Amniotic stem cell (primary cell): ENCODE measurements at regions not wholly inside any gene's neighbourhood (a gene's known extent, or its start where the extent isn't known, plus 50 kb on each side); places are given as distances from the start of the nearest gene placed in this dataset.

Experiments
- DNase-seq: peaks from one replicate; lab custom pipeline; 2025; lab: John Stamatoyannopoulos, UW

- no peak for DNase-seq
Observed at GRCh38 chr14:101483829-101484228, 77.5 kb upstream of the DIO3 start.

GRCh38 chr14:101489092-101489760, 72.1 kb upstream of the DIO3 start:
- DNase-seq, result no peak

DNA sequence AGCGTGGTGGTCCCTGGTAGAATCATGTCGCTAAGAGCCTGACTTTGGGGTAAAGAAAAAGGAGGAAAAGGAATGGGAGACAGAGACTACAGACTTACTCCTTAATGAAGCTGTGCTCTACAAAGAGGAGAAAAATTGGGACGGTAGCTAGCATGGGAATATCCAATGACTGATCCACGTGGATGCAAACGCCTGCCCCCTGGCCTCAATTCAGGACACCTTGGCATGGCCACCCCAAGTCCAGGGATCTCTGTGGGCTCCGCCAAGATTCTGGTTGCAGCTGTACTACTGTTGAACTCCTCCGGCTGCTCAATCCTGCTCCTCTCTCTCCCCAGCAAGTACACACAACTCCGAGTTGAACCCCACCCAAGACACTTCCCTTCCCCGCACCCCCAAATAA, 70.5 kb upstream of the DIO3 start:
- DNase-seq, result no peak

GRCh38 chr14:101491841-101492240, 69.5 kb upstream of the DIO3 start:
- no peak for DNase-seq

GRCh38 chr14:101492716-101493115, 68.6 kb upstream of the DIO3 start:
- no peak for DNase-seq

DNA sequence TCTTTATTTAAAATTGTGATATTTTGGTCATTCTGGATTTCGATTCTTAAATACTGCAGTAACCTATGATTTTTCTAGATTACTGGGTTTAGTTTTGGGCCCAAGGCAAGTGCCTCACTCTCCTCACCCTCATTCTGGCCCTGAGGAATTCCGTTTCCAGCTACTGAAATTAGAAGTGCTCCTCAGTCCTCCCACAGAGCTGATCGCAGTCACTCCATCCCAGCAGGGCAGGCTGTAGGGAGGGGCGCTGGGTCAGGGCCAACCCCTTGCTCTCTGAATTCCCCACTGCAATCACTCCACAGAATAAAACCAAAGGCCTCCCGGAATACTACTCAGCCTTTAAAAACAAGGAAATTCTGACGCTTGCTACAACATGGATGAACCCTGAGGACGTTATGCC, 66.5 kb upstream of the DIO3 start:
- no peak for DNase-seq

GRCh38 chr14:101495284-101495683, 66.0 kb upstream of the DIO3 start:
- no peak for DNase-seq

GRCh38 chr14:101495827-101496775, 65.2 kb upstream of the DIO3 start:
- DNase-seq, result no peak

DNA sequence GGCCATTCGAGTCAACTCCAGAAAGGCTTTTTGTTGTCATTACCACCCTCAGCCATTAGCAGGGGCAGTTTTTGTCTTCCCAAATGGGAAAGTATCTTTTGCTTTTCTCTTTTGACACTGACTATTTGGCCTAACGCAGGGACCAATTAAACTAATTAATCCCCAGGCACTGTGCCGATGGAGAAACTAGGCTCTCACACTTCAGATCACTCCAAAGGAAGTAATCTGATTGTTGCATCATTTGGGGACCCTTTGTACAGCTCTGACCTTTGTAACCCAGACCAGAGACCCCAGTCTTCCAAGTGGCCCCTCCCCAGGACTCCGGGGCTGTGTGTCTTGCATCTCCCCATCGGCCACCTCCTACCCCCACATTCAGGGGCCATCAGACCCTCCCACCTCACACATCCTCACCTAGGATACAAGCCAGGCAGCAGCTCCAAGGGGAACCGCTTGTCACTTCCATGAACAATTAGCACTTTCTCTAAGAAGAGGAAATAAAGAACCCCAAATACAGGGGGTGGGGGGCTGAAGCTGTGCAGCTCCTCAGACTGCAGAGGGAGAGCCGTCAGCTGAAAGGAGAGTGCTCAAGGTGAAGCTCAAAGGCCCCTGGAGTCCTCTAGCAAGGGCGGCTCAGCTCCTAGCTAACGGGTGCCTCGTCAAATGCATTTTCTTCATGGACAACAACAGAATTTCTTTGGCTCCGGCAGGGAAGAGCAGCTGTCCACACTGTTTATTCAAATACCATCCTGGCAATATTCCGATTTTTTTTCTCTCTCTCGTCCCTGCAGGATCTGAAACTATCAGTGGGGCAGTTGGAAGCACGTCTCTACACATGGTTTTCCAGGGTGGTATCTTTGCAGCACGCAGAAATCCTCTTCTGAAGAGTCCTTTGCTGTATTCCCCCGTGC, 64.3 kb upstream of the DIO3 start:
- DNase-seq, result no peak

- DNase-seq, result no peak
Observed at GRCh38 chr14:101497684-101498525, 63.4 kb upstream of the DIO3 start.

- DNase-seq, result no peak
Observed at GRCh38 chr14:101498526-101498860, 62.8 kb upstream of the DIO3 start.

- DNase-seq, result no peak
Observed at GRCh38 chr14:101499080-101499479, 62.2 kb upstream of the DIO3 start.

DNA sequence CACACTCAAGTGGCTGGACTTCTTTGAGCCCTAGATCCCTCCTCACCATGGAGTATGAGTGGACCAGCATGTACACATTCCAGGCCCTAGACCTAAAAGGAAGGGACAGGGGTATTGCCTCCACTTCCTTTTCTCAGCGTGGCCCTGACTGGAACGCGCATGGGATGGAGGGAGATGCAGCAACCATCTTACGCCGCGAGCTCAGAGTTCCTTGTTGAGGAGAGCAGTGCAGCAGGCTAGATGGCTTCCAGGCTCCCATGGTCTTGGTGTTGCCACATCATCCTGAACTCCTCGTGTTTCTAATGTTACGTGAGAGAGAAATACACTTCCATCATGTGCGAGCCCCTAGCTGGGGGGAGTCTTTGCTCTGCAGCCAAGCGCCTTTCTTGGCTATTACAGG, 61.8 kb upstream of the DIO3 start:
- no peak for DNase-seq

DNA sequence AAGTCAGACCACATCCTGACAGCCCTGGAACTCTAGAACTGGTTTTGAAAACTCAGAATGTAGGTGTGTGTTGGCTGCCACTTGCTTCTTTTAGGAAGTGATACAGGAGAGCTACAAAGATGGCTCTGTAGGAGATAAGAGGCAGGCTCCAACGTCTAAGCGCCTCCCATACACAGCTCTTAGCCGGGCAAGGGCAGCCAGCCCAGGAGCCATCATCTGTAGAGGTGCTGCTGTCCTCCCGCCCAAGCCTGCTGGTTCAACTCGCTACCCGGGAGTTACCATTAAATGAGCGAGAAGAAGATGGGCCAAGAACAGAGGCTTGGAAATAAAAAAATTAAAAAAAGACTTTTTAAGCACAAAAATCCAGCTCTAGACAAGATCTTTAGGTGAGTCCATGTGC, 61.2 kb upstream of the DIO3 start:
- DNase-seq, result no peak

DNA sequence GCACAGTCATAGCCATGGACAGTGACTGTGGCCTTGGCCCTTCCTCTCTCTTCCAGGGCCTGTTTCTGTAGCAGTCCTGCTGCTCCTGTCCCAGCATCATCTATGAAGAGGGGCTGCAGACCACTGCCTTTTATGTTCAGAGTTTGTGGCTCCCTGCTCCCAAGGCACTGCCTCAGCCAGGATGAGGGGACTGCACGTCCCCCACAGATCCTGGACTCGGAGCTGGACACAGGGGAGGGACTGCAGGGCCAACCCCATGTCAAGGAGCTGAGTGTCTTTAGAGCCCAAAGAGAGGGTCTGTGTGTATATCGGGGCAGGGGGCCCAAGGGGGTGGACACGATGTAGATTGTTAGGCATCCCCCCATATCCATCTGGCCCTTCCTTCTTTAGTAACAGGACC, 60.6 kb upstream of the DIO3 start:
- no peak for DNase-seq

GRCh38 chr14:101501341-101501740, 60.0 kb upstream of the DIO3 start:
- no peak for DNase-seq

- DNase-seq, result no peak
Observed at GRCh38 chr14:101501858-101502615, 59.3 kb upstream of the DIO3 start.

DNA sequence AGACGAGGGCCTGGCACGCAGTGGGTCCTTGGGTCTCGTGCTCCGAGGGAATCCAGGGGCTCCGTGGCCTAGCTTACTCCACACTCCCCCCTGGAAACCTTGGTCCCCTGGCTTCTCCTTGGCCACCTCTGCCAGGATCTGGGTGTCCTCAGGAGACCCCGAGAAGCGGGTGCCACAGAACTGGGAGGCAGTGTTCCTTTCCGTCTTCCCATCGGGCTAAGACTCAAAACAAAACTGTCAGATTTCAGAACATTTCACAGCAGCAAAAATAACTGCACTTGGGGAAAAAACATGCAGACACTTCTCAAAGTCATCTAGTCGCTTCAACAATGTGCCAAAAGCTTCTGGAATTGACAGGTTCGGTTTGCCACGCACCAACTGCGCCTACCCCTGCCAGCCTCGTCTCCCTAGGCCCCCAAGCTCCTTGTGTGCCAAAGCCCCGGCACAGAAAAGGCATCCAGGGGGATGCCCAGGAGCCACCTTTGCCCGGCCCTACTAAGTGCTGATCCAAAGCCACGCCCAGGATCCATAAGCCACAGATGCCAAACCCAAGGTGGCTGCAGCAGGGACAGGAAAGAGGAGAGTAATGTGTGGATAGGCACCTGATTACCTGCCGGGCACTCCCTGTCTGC, 58.4 kb upstream of the DIO3 start:
- DNase-seq, result no peak

GRCh38 chr14:101503431-101504095, 57.7 kb upstream of the DIO3 start:
- no peak for DNase-seq
